ENCODE measurements at regions not wholly inside any gene's neighbourhood (a gene's known extent, or its start where the extent isn't known, plus 50 kb on each side); places are given as distances from the start of the nearest gene placed in this dataset.

DNA sequence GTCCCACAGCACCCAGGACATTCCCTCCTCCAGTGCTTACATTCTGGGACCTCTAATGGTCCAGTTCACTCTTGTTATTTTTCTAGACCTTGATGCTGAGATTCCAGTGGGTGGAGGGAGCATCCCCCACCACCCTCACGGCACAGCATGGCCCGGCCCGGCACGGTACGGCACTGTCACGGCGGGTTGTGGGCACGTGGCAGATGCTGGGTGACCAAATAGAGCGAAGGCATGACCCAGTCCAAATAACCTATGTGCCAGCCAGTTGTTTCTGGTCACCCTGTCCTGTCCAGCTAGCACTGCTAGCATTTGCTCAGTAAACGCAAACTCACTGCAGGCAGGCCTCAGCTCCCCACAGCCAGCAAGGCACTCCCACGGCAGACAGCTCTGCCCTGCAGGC is 204.7 kb downstream of the ENGASE start:
- no peak for TF ChIP-seq POLR2A (IDR thresholded peaks at IDR 0.05)
- TF ChIP-seq, protein P1, sequence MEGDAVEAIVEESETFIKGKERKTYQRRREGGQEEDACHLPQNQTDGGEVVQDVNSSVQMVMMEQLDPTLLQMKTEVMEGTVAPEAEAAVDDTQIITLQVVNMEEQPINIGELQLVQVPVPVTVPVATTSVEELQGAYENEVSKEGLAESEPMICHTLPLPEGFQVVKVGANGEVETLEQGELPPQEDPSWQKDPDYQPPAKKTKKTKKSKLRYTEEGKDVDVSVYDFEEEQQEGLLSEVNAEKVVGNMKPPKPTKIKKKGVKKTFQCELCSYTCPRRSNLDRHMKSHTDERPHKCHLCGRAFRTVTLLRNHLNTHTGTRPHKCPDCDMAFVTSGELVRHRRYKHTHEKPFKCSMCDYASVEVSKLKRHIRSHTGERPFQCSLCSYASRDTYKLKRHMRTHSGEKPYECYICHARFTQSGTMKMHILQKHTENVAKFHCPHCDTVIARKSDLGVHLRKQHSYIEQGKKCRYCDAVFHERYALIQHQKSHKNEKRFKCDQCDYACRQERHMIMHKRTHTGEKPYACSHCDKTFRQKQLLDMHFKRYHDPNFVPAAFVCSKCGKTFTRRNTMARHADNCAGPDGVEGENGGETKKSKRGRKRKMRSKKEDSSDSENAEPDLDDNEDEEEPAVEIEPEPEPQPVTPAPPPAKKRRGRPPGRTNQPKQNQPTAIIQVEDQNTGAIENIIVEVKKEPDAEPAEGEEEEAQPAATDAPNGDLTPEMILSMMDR (IDR thresholded peaks at IDR 0.05), result no peak

All from body of pancreas (tissue), 4 donors.